Type B pancreatic cell (in vitro differentiated cells): ENCODE measurements at regions not wholly inside any gene's neighbourhood (a gene's known extent, or its start where the extent isn't known, plus 50 kb on each side); places are given as distances from the start of the nearest gene placed in this dataset.
A peak's percentile ranks its signal among the peaks of the same experiment; 100 is the strongest.

Source experiments
- DNase-seq: peaks from one replicate; pipeline ENCODE4 v3.0.0; 2021; ENCODE audit warnings: mixed read lengths; ENCODE audit not compliant: unreplicated experiment; ENCODE audit errors: extremely low spot score
- H3K27ac Mint-ChIP-seq: 2 replicates; pipeline ENCODE4 v1.8.0; 2021; ENCODE audit warnings: mild to moderate bottlenecking, mixed read lengths
- H3K27me3 Mint-ChIP-seq: 2 replicates; pipeline ENCODE4 v1.8.0; 2021; ENCODE audit warnings: mixed read lengths
- H3K36me3 Mint-ChIP-seq: 2 replicates; pipeline ENCODE4 v1.8.0; 2021; ENCODE audit warnings: mixed read lengths
- H3K4me1 Mint-ChIP-seq: one replicate; pipeline ENCODE4 v1.8.0; 2021; ENCODE audit warnings: mixed read lengths; ENCODE audit not compliant: unreplicated experiment
- H3K4me3 Mint-ChIP-seq: 2 replicates; pipeline ENCODE4 v1.8.0; 2021; ENCODE audit warnings: mild to moderate bottlenecking, mixed read lengths
- H3K9me3 Mint-ChIP-seq: 2 replicates; pipeline ENCODE4 v1.8.0; 2021; ENCODE audit warnings: mixed read lengths
- CTCF ChIP-seq: fragments of 200-600 bp; sonication (generic); conservative IDR thresholded peaks from 2 replicates; pipeline ENCODE4 v1.5.0; 2021; ENCODE audit warnings: antibody characterized with exemption, mild to moderate bottlenecking

GRCh38 chr5:158178535-158178934, 319.6 kb upstream of the CLINT1 start:
- peaks cover 19% of the 10 kb centered on the region for H3K27me3 Mint-ChIP-seq
- no peak overlapping the region for H3K4me3 Mint-ChIP-seq
- H3K9me3 Mint-ChIP-seq = no peaks in the 10 kb centered on the region
- peaks cover 29% of the 10 kb centered on the region for H3K4me1 Mint-ChIP-seq
- no peak overlapping the region for H3K27ac Mint-ChIP-seq
- H3K36me3 Mint-ChIP-seq = no peaks in the 10 kb centered on the region
- DNase-seq = no peak
- peak; percentile 23 for TF ChIP-seq CTCF

GRCh38 chr5:158177146-158177545, 318.2 kb upstream of the CLINT1 start:
- H3K4me1 Mint-ChIP-seq = peaks cover 29% of the 10 kb centered on the region
- H3K27ac Mint-ChIP-seq = no peak overlapping the region

GRCh38 chr5:158175934-158176481, 317.1 kb upstream of the CLINT1 start:
- no peak for DNase-seq
- Mint-ChIP-seq H3K36me3 (no peaks in the 10 kb centered on the region), H3K27ac (no peak overlapping the region), H3K4me3 (no peak overlapping the region), H3K9me3 (no peaks in the 10 kb centered on the region), H3K4me1 (peaks cover 29% of the 10 kb centered on the region), H3K27me3 (peaks cover 22% of the 10 kb centered on the region)
- TF ChIP-seq CTCF = no peak

More at GRCh38 chr5:158177146-158177545, 318.2 kb upstream of the CLINT1 start:
- no peak for TF ChIP-seq CTCF
- no peak for DNase-seq
- no peak overlapping the region for H3K4me3 Mint-ChIP-seq
- peaks cover 22% of the 10 kb centered on the region for H3K27me3 Mint-ChIP-seq
- H3K9me3 Mint-ChIP-seq = no peaks in the 10 kb centered on the region
- H3K36me3 Mint-ChIP-seq = no peaks in the 10 kb centered on the region

- no peaks in the 10 kb centered on the region for H3K9me3 Mint-ChIP-seq
- TF ChIP-seq CTCF = peak; percentile 87
- H3K4me1 Mint-ChIP-seq = peaks cover 31% of the 10 kb centered on the region
- H3K27ac Mint-ChIP-seq = peak overlapping the region; percentile 33
- peak overlapping the region; percentile 46 for H3K4me3 Mint-ChIP-seq
- peaks cover 24% of the 10 kb centered on the region for H3K27me3 Mint-ChIP-seq
- no peaks in the 10 kb centered on the region for H3K36me3 Mint-ChIP-seq
- DNase-seq = peak; percentile 76
Observed at GRCh38 chr5:158174918-158175851, 316.2 kb upstream of the CLINT1 start.

GRCh38 chr5:158174026-158174425, 315.1 kb upstream of the CLINT1 start:
- Mint-ChIP-seq H3K9me3 (peaks cover under 1% of the 10 kb centered on the region), H3K36me3 (no peaks in the 10 kb centered on the region), H3K4me3 (no peak overlapping the region), H3K27ac (no peak overlapping the region), H3K27me3 (peaks cover 22% of the 10 kb centered on the region), H3K4me1 (peaks cover 35% of the 10 kb centered on the region)
- TF ChIP-seq CTCF = no peak
- DNase-seq = no peak
